ENCODE measurements at regions not wholly inside any gene's neighbourhood (a gene's known extent, or its start where the extent isn't known, plus 50 kb on each side); places are given as distances from the start of the nearest gene placed in this dataset.

DNA sequence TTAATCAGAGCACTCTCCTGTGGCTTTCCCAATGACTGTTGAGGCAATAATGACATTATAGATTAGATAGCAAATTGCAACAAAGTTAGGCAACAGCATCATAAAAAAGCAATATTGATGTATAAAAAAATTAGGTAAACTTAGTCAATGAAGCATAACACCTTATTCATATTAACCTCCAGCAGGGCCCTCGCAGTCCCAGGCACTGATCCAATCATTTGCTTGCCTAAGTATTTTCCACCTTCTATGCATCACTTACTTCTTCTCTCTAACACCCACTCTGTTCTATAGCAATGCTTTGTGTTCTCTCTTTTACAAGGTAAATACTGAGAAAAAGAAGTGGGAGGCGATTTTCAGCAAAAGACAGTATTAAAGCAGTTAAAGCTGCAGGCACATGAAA, 833.5 kb upstream of the ADGRL3 start:
- Histone ChIP-seq H3K9ac (ENCODE audit: low read length) (no peak overlapping the region), H3K79me2 (ENCODE audit: insufficient read depth, low read length) (no peaks in the 10 kb centered on the region), H3K9me3 (ENCODE audit: insufficient read depth, low read depth, low read length) (no peaks in the 10 kb centered on the region), H3K36me3 (ENCODE audit: insufficient read depth, low read length) (no peaks in the 10 kb centered on the region), H4K20me1 (ENCODE audit: insufficient read depth, low read length) (no peaks in the 10 kb centered on the region), H3K27ac (ENCODE audit: low read depth, low read length) (no peak overlapping the region), H3K4me2 (ENCODE audit: low read length) (no peak overlapping the region), H3K4me1 (ENCODE audit: insufficient read depth, low read length) (no peaks in the 10 kb centered on the region), H2AFZ (ENCODE audit: low read depth, low read length) (no peak overlapping the region), H3K4me3 (ENCODE audit: insufficient read depth, low read depth, low read length) (no peak overlapping the region), H3K27me3 (ENCODE audit: insufficient read depth, low read length) (no peaks in the 10 kb centered on the region)
- Mint-ChIP-seq H3K4me1 (ENCODE audit: low read depth, unreplicated experiment) (no peaks in the 10 kb centered on the region), H3K9me3 (ENCODE audit: unreplicated experiment) (no peaks in the 10 kb centered on the region), H3K27ac (ENCODE audit: unreplicated experiment) (no peak overlapping the region), H3K27me3 (ENCODE audit: low read depth, unreplicated experiment) (no peaks in the 10 kb centered on the region), H3K36me3 (ENCODE audit: low read depth, unreplicated experiment) (no peaks in the 10 kb centered on the region), H3K4me3 (ENCODE audit: unreplicated experiment) (no peak overlapping the region)
- no peak for TF ChIP-seq EZH2 (IDR thresholded peaks at IDR 0.05; ENCODE audit: insufficient read depth, low read length)
- TF ChIP-seq CTCF (IDR thresholded peaks at IDR 0.05; ENCODE audit: insufficient read depth, low read depth, low read length) = no peak
- FAIRE-seq (no peak), DNase-seq (ENCODE audit: low read depth) (no peak)

- TF ChIP-seq CTCF (IDR thresholded peaks at IDR 0.05; ENCODE audit: insufficient read depth, low read depth, low read length) (no peak), EZH2 (IDR thresholded peaks at IDR 0.05; ENCODE audit: insufficient read depth, low read length) (no peak)
- Histone ChIP-seq H3K27ac (ENCODE audit: low read depth, low read length) (no peak overlapping the region), H3K9me3 (ENCODE audit: insufficient read depth, low read depth, low read length) (no peaks in the 10 kb centered on the region), H3K4me3 (ENCODE audit: insufficient read depth, low read depth, low read length) (no peak overlapping the region), H3K4me2 (ENCODE audit: low read length) (no peak overlapping the region), H4K20me1 (ENCODE audit: insufficient read depth, low read length) (no peaks in the 10 kb centered on the region), H2AFZ (ENCODE audit: low read depth, low read length) (no peak overlapping the region), H3K4me1 (ENCODE audit: insufficient read depth, low read length) (no peaks in the 10 kb centered on the region), H3K9ac (ENCODE audit: low read length) (no peak overlapping the region), H3K27me3 (ENCODE audit: insufficient read depth, low read length) (no peaks in the 10 kb centered on the region), H3K79me2 (ENCODE audit: insufficient read depth, low read length) (no peaks in the 10 kb centered on the region), H3K36me3 (ENCODE audit: insufficient read depth, low read length) (no peaks in the 10 kb centered on the region)
- no peak for FAIRE-seq
- no peak overlapping the region for H3K4me3 Mint-ChIP-seq (ENCODE audit: unreplicated experiment)
- H3K27ac Mint-ChIP-seq (ENCODE audit: unreplicated experiment) = no peak overlapping the region
- no peak for DNase-seq (ENCODE audit: low read depth)
- no peaks in the 10 kb centered on the region for H3K4me1 Mint-ChIP-seq (ENCODE audit: low read depth, unreplicated experiment)
- H3K9me3 Mint-ChIP-seq (ENCODE audit: unreplicated experiment) = no peaks in the 10 kb centered on the region
- no peaks in the 10 kb centered on the region for H3K36me3 Mint-ChIP-seq (ENCODE audit: low read depth, unreplicated experiment)
- no peaks in the 10 kb centered on the region for H3K27me3 Mint-ChIP-seq (ENCODE audit: low read depth, unreplicated experiment)
Measured at GRCh38 chr4:60368986-60369385, 831.1 kb upstream of the ADGRL3 start.

GRCh38 chr4:60378010-60378409, 822.1 kb upstream of the ADGRL3 start:
- no peaks in the 10 kb centered on the region for H3K79me2 ChIP-seq (ENCODE audit: insufficient read depth, low read length)
- no peaks in the 10 kb centered on the region for H3K27me3 ChIP-seq (ENCODE audit: insufficient read depth, low read length)
- no peaks in the 10 kb centered on the region for H3K27me3 Mint-ChIP-seq (ENCODE audit: low read depth, unreplicated experiment)
- H3K9ac ChIP-seq (ENCODE audit: low read length) = no peak overlapping the region
- no peak overlapping the region for H3K4me3 ChIP-seq (ENCODE audit: insufficient read depth, low read depth, low read length)
- H3K4me2 ChIP-seq (ENCODE audit: low read length) = no peak overlapping the region
- H3K4me1 Mint-ChIP-seq (ENCODE audit: low read depth, unreplicated experiment) = no peaks in the 10 kb centered on the region
- no peak for DNase-seq (ENCODE audit: low read depth)
- no peak for FAIRE-seq
- no peak overlapping the region for H3K27ac ChIP-seq (ENCODE audit: low read depth, low read length)
- H3K9me3 Mint-ChIP-seq (ENCODE audit: unreplicated experiment) = no peaks in the 10 kb centered on the region
- no peaks in the 10 kb centered on the region for H3K9me3 ChIP-seq (ENCODE audit: insufficient read depth, low read depth, low read length)
- H3K4me3 Mint-ChIP-seq (ENCODE audit: unreplicated experiment) = no peak overlapping the region
- no peaks in the 10 kb centered on the region for H3K36me3 Mint-ChIP-seq (ENCODE audit: low read depth, unreplicated experiment)
- H4K20me1 ChIP-seq (ENCODE audit: insufficient read depth, low read length) = no peaks in the 10 kb centered on the region
- H2AFZ ChIP-seq (ENCODE audit: low read depth, low read length) = no peak overlapping the region
- no peaks in the 10 kb centered on the region for H3K4me1 ChIP-seq (ENCODE audit: insufficient read depth, low read length)
- H3K36me3 ChIP-seq (ENCODE audit: insufficient read depth, low read length) = no peaks in the 10 kb centered on the region
- TF ChIP-seq CTCF (IDR thresholded peaks at IDR 0.05; ENCODE audit: insufficient read depth, low read depth, low read length) (no peak), EZH2 (IDR thresholded peaks at IDR 0.05; ENCODE audit: insufficient read depth, low read length) (no peak)
- no peak overlapping the region for H3K27ac Mint-ChIP-seq (ENCODE audit: unreplicated experiment)

All from astrocyte (in vitro differentiated cells and primary cell).